ENCODE measurements at regions not wholly inside any gene's neighbourhood (a gene's known extent, or its start where the extent isn't known, plus 50 kb on each side); places are given as distances from the start of the nearest gene placed in this dataset.

- Histone ChIP-seq H3K27ac (no peak overlapping the region), H3K9me3 (no peaks in the 10 kb centered on the region), H3K27me3 (no peaks in the 10 kb centered on the region), H3K4me1 (peaks cover 21% of the 10 kb centered on the region), H3K36me3 (replicated peaks in 1 of 2; ENCODE audit: insufficient read depth in 1 of 2, low read depth in 2 of 2) (peaks cover 0 to 7% of the 10 kb centered on the region in 2 donors), H3K4me3 (no peak overlapping the region)
- WGBS, 2 donors, result 89 to 100% methylated on average over 1 to 5 of the region's 5 CpGs
- intact Hi-C loops (cut with DNase I), result no loop called here
- TF ChIP-seq CTCF (IDR thresholded peaks at IDR 0.05), result no peak
- no peak for TF ChIP-seq POLR2A (IDR thresholded peaks at IDR 0.05)
- ATAC-seq (no peak), DNase-seq (no peak)
Observed at GRCh38 chr16:22425847-22426246, 51.4 kb upstream of the CDR2 start.

- peaks cover 0 to 7% of the 10 kb centered on the region in 2 donors for H3K36me3 ChIP-seq (replicated peaks in 1 of 2; ENCODE audit: insufficient read depth in 1 of 2, low read depth in 2 of 2)
- no peak for TF ChIP-seq POLR2A (IDR thresholded peaks at IDR 0.05)
- TF ChIP-seq CTCF (IDR thresholded peaks at IDR 0.05), result no peak
- H3K9me3 ChIP-seq, result no peaks in the 10 kb centered on the region
- WGBS, 2 donors, result 69 to 71% methylated on average over 12 to 15 of the region's 26 CpGs
- peak overlapping the region; percentile 50 to 70 (median 64) for H3K27ac ChIP-seq
- peak in 3 of 4 donors; percentile 8 to 26 (median 20) for DNase-seq
- peak; percentile 22 for ATAC-seq
- peaks cover 21% of the 10 kb centered on the region for H3K4me1 ChIP-seq
- H3K4me3 ChIP-seq, result no peak overlapping the region
- intact Hi-C loops (cut with DNase I), result no loop called here
- H3K27me3 ChIP-seq, result no peaks in the 10 kb centered on the region
Observed at GRCh38 chr16:22425036-22425801, 50.8 kb upstream of the CDR2 start.

- intact Hi-C loops (cut with DNase I), result no loop called here
- Histone ChIP-seq H3K36me3 (replicated peaks in 1 of 2; ENCODE audit: insufficient read depth in 1 of 2, low read depth in 2 of 2) (peaks cover 0 to 7% of the 10 kb centered on the region in 2 donors), H3K27me3 (no peaks in the 10 kb centered on the region), H3K4me3 (no peak overlapping the region), H3K27ac (peak overlapping the region; percentile 50 to 70 (median 64)), H3K4me1 (peaks cover 21% of the 10 kb centered on the region), H3K9me3 (no peaks in the 10 kb centered on the region)
- 46 to 52% methylated on average over 19 to 22 of the region's 22 CpGs for WGBS, 2 donors
- peak; percentile 65 to 92 (median 84) for DNase-seq
- TF ChIP-seq CTCF (IDR thresholded peaks at IDR 0.05) (no peak), POLR2A (IDR thresholded peaks at IDR 0.05) (no peak)
- peak; percentile 66 for ATAC-seq
Observed at GRCh38 chr16:22424161-22424937, 49.9 kb upstream of the CDR2 start.
